ENCODE measurements at regions not wholly inside any gene's neighbourhood (a gene's known extent, or its start where the extent isn't known, plus 50 kb on each side); places are given as distances from the start of the nearest gene placed in this dataset.

- DNase-seq = no peak
Measured at GRCh38 chr6:118761645-118762044, 110.3 kb upstream of the CEP85L start.

- DNase-seq = no peak
Measured at GRCh38 chr6:118758946-118759345, 107.6 kb upstream of the CEP85L start.

- peak in 1 of 2 experiments; percentile 34 for DNase-seq
Measured at GRCh38 chr6:118755941-118756646, 104.7 kb upstream of the CEP85L start.

GRCh38 chr6:118752803-118753202 lies 101.4 kb upstream of the CEP85L start:
- DNase-seq = no peak

GRCh38 chr6:118751072-118751471 lies 99.7 kb upstream of the CEP85L start:
- no peak for DNase-seq

GRCh38 chr6:118750143-118750542 lies 98.8 kb upstream of the CEP85L start:
- no peak for DNase-seq

GRCh38 chr6:118748311-118749062 lies 97.1 kb upstream of the CEP85L start:
- no peak for DNase-seq

GRCh38 chr6:118746825-118747174 lies 95.4 kb upstream of the CEP85L start:
- no peak for DNase-seq

GRCh38 chr6:118746145-118746824 lies 94.9 kb upstream of the CEP85L start:
- no peak for DNase-seq

GRCh38 chr6:118745156-118745555 lies 93.8 kb upstream of the CEP85L start:
- no peak for DNase-seq

- DNase-seq = no peak
Measured at GRCh38 chr6:118744261-118744941, 93.0 kb upstream of the CEP85L start.

GRCh38 chr6:118743746-118744145 lies 92.4 kb upstream of the CEP85L start:
- no peak for DNase-seq

GRCh38 chr6:118740372-118740771 lies 89.0 kb upstream of the CEP85L start:
- DNase-seq = no peak

GRCh38 chr6:118739696-118740353 lies 88.4 kb upstream of the CEP85L start:
- DNase-seq = no peak

- DNase-seq = no peak
Measured at GRCh38 chr6:118736440-118736839, 85.0 kb upstream of the CEP85L start.

- no peak for DNase-seq
Measured at GRCh38 chr6:118735320-118735719, 83.9 kb upstream of the CEP85L start.

GRCh38 chr6:118725944-118726343 lies 74.6 kb upstream of the CEP85L start:
- peak; percentile 75 to 81 for DNase-seq

GRCh38 chr6:118724211-118724610 lies 72.8 kb upstream of the CEP85L start:
- DNase-seq = no peak

GRCh38 chr6:118722829-118723813 lies 71.7 kb upstream of the CEP85L start:
- DNase-seq = no peak

- no peak for DNase-seq
Measured at GRCh38 chr6:118720125-118720473, 68.7 kb upstream of the CEP85L start.

- peak in 1 of 2 experiments; percentile 54 for DNase-seq
Measured at GRCh38 chr6:118719351-118720124, 68.1 kb upstream of the CEP85L start.

Measured in activated T-cell treated with anti-CD3 and anti-CD28 coated beads, Interleukin-2, amount 50 U/mL, for 48 hours (primary cell).